ENCODE measurements at regions not wholly inside any gene's neighbourhood (a gene's known extent, or its start where the extent isn't known, plus 50 kb on each side); places are given as distances from the start of the nearest gene placed in this dataset.

- no peak overlapping the region for H2AK5ac ChIP-seq (ENCODE audit: low read depth, low read length)
- no peak overlapping the region for H2BK5ac ChIP-seq (ENCODE audit: low read depth, low read length, poor library complexity, severe bottlenecking)
- H4K5ac ChIP-seq (ENCODE audit: low read depth, low read length): no peak overlapping the region
- H4K91ac ChIP-seq (ENCODE audit: insufficient read depth, low read depth, low read length): no peak overlapping the region
- no peak overlapping the region for H3K14ac ChIP-seq (replicated peaks; ENCODE audit: low read depth, low read length)
- H3K9me1 ChIP-seq (ENCODE audit: insufficient read depth, low read length): no peaks in the 10 kb centered on the region
- H3K23ac ChIP-seq (ENCODE audit: low read depth, low read length): no peak overlapping the region
- no peak overlapping the region for H2BK15ac ChIP-seq (ENCODE audit: low read depth, low read length)
- H3K9ac ChIP-seq (ENCODE audit: low read depth, low read length): no peak overlapping the region
- dilution Hi-C loops (cut with HindIII; ENCODE audit: low sequenced_read_pairs, unreplicated experiment) (no loop called here), intact Hi-C loops (cut with micrococcal nuclease) (no loop called here), in situ Hi-C loops (cut with MboI; ENCODE audit: low sequenced_read_pairs) (no loop called here)
- no peaks in the 10 kb centered on the region for H4K20me1 ChIP-seq (ENCODE audit: insufficient read depth, low read length)
- no peaks in the 10 kb centered on the region for H3K79me1 ChIP-seq (ENCODE audit: low read depth in 1 of 2, low read length in 2 of 2)
- no peak overlapping the region for H2AK9ac ChIP-seq (replicated peaks; ENCODE audit: low read depth, low read length, poor library complexity)
- no peak overlapping the region for H2BK20ac ChIP-seq (ENCODE audit: low read depth, low read length)
- DNase-seq: no peak
- H4K8ac ChIP-seq (ENCODE audit: low read depth in 2 of 2, low read length in 2 of 2): no peak overlapping the region
- no peak for ATAC-seq (ENCODE audit: low read depth)
- CTCF ChIA-PET: no interaction called here
- H3K4ac ChIP-seq (ENCODE audit: low read depth, low read length): no peak overlapping the region
- no peak overlapping the region for H3K4me2 ChIP-seq (ENCODE audit: low read depth, low read length)
- no peak overlapping the region for H3K27ac ChIP-seq (ENCODE audit: insufficient read depth, low read length)
- POLR2A ChIA-PET (ENCODE audit: unreplicated experiment): interaction anchor here (0.6 kb wide), 1 partner anchor 24 kb away, joined by 3 read pairs; no protein-coding TSS in a partner anchor
- H3K36me3 ChIP-seq (ENCODE audit: control insufficient read depth, insufficient read depth, low read length): no peaks in the 10 kb centered on the region
- no peak overlapping the region for H3K18ac ChIP-seq (ENCODE audit: low read depth, low read length)
- no peak overlapping the region for H3K56ac ChIP-seq (ENCODE audit: extremely low read depth, insufficient read depth, low read length)
- TF ChIP-seq NFE2L2 (IDR thresholded peaks at IDR 0.05; ENCODE audit: low read depth, low read length): no peak
- TF ChIP-seq RFX5 (IDR thresholded peaks at IDR 0.05; ENCODE audit: low read depth, low read length): no peak
- TF ChIP-seq ELK1 (IDR thresholded peaks at IDR 0.05; ENCODE audit: borderline replicate concordance, low read depth, low read length): no peak
- no peak for TF ChIP-seq MAFK (IDR thresholded peaks at IDR 0.05; ENCODE audit: low read depth, low read length)
- no peak for TF ChIP-seq CTCF (conservative IDR thresholded peaks at IDR 0.05; ENCODE audit: low read depth, low read length)
- TF ChIP-seq MAZ (IDR thresholded peaks at IDR 0.05; ENCODE audit: borderline replicate concordance, low read depth, low read length): no peak
- no peak for TF ChIP-seq RCOR1 (IDR thresholded peaks at IDR 0.05; ENCODE audit: insufficient replicate concordance, low read length)
- no peak for TF ChIP-seq CHD1 (IDR thresholded peaks at IDR 0.05; ENCODE audit: low read depth, low read length)
- TF ChIP-seq CEBPB (IDR thresholded peaks at IDR 0.05; ENCODE audit: low read depth, low read length): no peak
- no peak for TF ChIP-seq RAD21 (IDR thresholded peaks at IDR 0.05; ENCODE audit: low read length)
- no peak overlapping the region for H3K4me3 ChIP-seq (ENCODE audit: insufficient read depth, low read depth, low read length)
- peaks cover 3% of the 10 kb centered on the region; the same call in 1 of the 2 replicates for H3K9me3 ChIP-seq (ENCODE audit: control insufficient read depth, insufficient read depth, low read length)
- no peak overlapping the region for H2AFZ ChIP-seq (replicated peaks; ENCODE audit: low read length, poor library complexity)
- no TSS peak for BruUV-seq (replicated peaks)
- H3K4me1 ChIP-seq (ENCODE audit: control insufficient read depth, insufficient read depth, low read length): no peaks in the 10 kb centered on the region
- H2BK120ac ChIP-seq (ENCODE audit: low read depth, low read length): no peak overlapping the region
- H3K27me3 ChIP-seq (ENCODE audit: control insufficient read depth, insufficient read depth, low read length): no peaks in the 10 kb centered on the region
These were observed 161.4 kb upstream of the GYPC start for GRCh38 chr2:126494593-126494992.

Measured in IMR-90 (cell line).